ENCODE measurements at regions not wholly inside any gene's neighbourhood (a gene's known extent, or its start where the extent isn't known, plus 50 kb on each side); places are given as distances from the start of the nearest gene placed in this dataset.
"Not testable (repeated sequence)": the region's sequence is repeated elsewhere in the genome, so short reads cannot be mapped to it uniquely, and the experiment has no call there.

GRCh38 chr15:77944002-77944867 is 133.3 kb downstream of the TBC1D2B start:
- DNase-seq (ENCODE audit: low read depth in 2 of 2) = peak; percentile 20 to 39

- DNase-seq (ENCODE audit: low read depth in 2 of 2) = no peak
Measured at GRCh38 chr15:77942611-77943211, 134.8 kb downstream of the TBC1D2B start.

DNA sequence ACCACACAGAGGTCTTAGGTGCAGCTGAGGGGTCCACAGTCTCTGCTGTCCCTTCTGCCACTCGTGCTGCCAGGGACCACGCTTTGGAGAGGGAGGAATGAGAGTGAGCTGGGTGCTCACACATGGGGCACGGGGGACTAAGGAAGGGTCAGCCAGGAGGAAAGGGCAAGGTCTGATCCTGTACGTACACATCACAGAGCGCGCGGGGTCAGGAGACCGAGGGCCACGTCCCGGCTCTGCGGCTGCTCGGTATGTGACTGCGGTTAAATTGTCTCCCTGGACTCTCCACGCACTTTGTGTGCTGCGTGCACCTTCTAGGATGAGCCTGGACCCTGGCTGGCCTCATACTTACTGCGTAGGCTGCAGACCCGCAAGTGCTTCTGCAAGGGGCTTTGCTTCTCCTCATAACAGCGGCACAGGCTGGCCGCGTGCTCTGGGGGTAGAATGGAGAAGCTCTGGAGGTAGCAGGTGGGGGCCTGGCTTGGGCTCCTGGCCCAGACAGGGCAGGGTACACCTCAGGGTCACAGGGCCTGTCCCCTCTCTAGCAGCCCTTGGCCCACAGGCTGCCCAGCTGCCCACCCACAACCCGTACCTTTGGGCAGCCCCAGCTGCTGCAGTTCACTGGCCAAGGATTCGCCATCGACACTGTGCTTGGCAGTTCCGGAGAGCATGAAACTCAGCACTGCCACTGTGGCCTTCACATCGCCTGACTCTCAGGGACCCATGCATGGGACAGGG is 136.3 kb downstream of the TBC1D2B start:
- DNase-seq (ENCODE audit: low read depth in 2 of 2) = not testable (repeated sequence)

DNA sequence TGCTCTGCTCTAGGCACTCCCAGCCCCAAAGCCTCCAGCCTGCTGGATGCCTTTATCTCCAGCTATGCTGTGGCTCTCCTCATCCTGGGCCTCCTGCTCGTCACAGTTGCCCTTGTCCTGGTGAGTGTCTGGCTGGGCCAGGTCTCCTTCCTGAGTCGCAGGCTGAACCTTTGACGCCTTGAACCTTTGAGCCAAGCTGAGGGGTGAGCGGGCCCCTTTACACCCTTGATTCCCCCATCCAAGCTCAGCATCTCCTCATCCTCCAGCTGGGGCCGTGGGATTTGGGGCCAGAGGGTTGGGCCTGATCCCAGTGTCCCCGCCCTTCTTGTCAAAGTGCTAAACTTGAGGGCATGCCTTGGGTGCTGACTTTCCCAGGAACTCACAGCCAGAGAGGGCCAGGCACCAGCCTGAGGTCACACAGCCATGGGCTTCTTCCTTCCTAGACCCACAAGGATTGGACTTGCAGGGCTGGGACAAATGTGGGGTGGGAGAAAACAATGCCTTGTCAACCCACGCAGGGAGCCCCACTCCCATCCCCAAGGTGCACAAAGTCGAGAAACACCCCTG is 137.0 kb downstream of the TBC1D2B start:
- no peak for DNase-seq (ENCODE audit: low read depth in 2 of 2)

DNA sequence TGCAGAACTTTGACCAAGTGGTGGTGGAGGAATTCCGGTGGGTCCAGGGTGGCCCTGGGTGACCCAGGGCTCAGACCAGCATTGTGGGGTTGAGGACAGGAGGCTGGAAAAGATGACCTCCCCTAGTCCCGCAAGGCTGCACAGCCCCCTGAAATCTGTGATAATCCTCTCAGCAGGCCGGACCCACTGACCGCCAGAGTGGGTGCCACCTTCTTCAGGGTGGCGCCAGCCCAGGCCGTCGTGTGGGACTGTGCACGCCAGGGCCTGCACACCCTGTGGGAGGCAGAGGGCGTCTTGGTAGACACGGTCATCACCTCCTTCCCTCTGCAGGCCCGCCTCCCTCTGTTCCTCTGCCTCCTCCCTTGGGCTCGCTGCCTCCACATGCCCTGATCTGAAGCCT is 137.7 kb downstream of the TBC1D2B start:
- DNase-seq (ENCODE audit: low read depth in 2 of 2) = no peak

GRCh38 chr15:77939026-77939425 is 138.5 kb downstream of the TBC1D2B start:
- not testable (repeated sequence) for DNase-seq (ENCODE audit: low read depth in 2 of 2)

- DNase-seq (ENCODE audit: low read depth in 2 of 2) = not testable (repeated sequence)
Measured at GRCh38 chr15:77938546-77938945, 139.0 kb downstream of the TBC1D2B start.

DNA sequence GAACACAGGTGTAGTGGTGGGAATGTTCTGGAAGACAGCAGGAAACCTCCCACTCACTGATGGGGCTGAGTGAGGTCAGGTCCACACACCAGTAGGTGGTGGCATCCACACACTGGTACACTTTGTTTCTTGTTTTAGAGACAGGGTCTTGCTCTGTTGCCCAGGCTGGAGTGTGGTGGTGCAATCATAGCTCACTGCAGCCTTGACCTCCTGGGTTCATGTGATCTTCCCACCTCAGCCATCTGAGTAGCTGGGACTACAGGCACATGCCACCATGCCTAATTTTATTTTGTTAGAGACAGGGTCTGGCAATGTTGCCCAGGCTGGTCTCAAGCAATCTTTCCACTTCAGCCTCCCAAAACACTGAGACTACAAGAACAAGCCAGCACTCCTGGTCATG is 140.9 kb downstream of the TBC1D2B start:
- DNase-seq (ENCODE audit: low read depth in 2 of 2) = not testable (repeated sequence)

DNA sequence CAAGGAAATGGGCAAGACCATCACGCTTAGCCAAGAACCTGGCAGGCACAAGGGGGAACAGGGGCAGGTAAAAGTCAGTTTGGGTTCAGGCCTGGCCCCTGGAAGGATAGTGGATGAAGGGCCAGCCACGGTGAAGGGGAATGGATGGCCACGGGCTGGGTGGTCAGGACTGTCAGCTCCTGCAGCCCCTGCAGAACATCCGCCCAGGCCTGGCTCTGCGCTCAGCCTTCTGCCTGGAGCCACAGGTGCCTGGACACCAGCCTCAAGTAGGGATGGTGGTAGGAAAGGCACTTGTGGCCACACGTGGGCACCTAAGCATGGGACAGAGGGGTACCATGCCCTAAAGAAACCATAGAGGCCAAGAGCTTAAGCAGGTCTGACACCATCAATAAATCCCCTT is 143.0 kb downstream of the TBC1D2B start:
- not testable (repeated sequence) for DNase-seq (ENCODE audit: low read depth in 2 of 2)

DNA sequence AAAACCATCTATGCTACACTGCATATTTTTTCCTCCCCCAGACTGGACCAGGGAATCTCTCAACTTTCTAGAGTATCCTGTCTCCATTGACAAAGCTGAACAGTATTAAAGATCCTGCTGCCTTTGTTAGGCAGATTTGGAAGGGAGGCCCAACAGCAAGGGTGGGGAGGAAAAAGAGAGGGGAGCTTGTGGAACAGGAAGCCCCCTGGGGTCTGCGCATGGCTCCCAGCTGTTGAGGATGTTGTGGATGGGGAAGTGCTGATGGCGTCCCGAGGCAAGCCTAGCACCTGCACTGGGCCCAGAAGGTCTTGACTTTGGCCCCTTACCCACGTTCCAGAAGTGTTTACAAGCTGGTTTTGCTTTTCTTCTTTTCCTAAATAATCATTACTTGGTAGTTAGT is 146.6 kb downstream of the TBC1D2B start:
- DNase-seq (ENCODE audit: low read depth in 2 of 2) = not testable (repeated sequence)

GRCh38 chr15:77930490-77930889 is 147.0 kb downstream of the TBC1D2B start:
- not testable (repeated sequence) for DNase-seq (ENCODE audit: low read depth in 2 of 2)

DNA sequence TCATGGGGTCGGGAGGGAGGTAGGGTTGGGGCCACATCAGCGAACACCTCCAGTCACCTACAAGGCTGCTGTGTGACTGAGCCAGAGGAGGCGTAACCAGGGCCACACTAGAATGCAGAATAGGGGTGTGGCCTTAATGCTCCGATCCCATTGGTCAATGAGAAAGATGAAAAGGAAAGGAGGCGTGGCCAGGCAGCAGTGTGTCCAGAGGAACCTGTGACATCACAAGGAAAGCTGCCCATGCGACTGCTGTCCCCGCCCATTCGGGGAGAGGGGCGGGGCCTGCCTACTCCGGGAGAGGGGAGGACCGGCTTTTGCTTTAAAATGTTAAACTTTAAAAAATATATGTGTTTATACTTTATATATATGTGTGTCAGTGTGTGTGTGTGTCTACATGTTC is 150.7 kb downstream of the TBC1D2B start:
- DNase-seq (ENCODE audit: low read depth in 2 of 2) = not testable (repeated sequence)

GRCh38 chr15:77926296-77926695 is 151.2 kb downstream of the TBC1D2B start:
- not testable (repeated sequence) for DNase-seq (ENCODE audit: low read depth in 2 of 2)

GRCh38 chr15:77925101-77925500 is 152.4 kb downstream of the TBC1D2B start:
- DNase-seq (ENCODE audit: low read depth in 2 of 2) = not testable (repeated sequence)

- DNase-seq (ENCODE audit: low read depth in 2 of 2) = no peak
Measured at GRCh38 chr15:77921664-77922063, 155.8 kb downstream of the TBC1D2B start.

- not testable (repeated sequence) for DNase-seq (ENCODE audit: low read depth in 2 of 2)
Measured at GRCh38 chr15:77916966-77917635, 160.4 kb downstream of the TBC1D2B start.

GRCh38 chr15:77915961-77916330 is 161.6 kb downstream of the TBC1D2B start:
- DNase-seq (ENCODE audit: low read depth in 2 of 2) = not testable (repeated sequence)

- DNase-seq (ENCODE audit: low read depth in 2 of 2) = no peak
Measured at GRCh38 chr15:77915261-77915960, 162.1 kb downstream of the TBC1D2B start.

GRCh38 chr15:77914531-77914930 is 163.0 kb downstream of the TBC1D2B start:
- DNase-seq (ENCODE audit: low read depth in 2 of 2) = not testable (repeated sequence)

DNA sequence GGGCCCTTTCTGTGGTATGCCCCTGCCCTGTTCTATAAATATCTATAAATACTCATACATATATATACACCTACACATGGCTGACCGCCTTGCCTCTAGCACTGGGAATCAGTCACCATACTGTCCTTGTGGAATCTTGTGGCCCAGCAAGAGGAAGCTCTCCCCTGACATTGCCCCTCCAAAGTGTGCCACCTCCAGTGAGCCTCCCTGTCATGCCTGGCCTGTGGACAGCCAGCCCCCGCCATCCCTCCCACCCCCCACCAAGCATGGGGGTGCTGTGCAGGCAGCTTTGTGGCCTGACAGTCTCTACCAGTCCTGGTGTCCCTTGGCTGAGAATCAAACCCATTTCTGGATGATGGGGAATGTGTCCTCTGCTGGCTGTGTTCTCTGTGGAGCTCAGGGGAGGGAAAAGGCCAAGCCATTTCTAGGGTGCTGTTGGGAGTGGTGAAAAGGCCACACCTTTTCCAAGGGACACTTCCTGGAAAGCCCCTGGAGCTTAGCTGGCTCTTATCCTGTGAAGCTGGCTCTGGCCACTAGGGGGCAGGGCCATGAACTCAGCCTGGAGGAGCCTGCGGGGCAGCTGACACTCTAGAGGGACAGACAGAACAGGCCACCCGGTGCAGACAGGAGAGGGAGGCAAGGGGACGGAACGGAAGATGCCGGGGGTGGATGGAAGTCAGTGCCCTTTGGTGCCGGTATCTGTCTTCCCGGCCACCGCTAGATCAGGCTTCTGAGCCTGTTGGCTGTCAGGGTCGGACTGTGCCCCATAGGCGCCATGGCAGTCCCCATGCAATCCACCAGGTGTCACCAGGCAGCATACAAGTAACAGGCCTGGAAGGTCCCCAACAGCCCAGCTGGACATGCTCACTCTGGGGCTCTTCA is 167.2 kb downstream of the TBC1D2B start:
- DNase-seq (ENCODE audit: low read depth in 2 of 2) = peak; percentile 57 to 67

Data from stimulated activated CD8-positive, alpha-beta memory T cell treated with anti-CD3 and anti-CD28 coated beads, Interleukin-2, amount 100 ng/mL, for 48 hours (primary cell).